GM18951 (cell line): ENCODE measurements at regions not wholly inside any gene's neighbourhood (a gene's known extent, or its start where the extent isn't known, plus 50 kb on each side); places are given as distances from the start of the nearest gene placed in this dataset.

Source experiments
- POLR2A ChIP-seq: IDR thresholded peaks from 4 replicates; pipeline ENCODE4 v1.6.1; 2011; ENCODE audit warnings: mild to moderate bottlenecking; ENCODE audit not compliant: insufficient read length, insufficient read depth; ENCODE audit errors: extremely low read depth
- in situ Hi-C: fragments of 300-500 bp; cut with MboI; formaldehyde crosslinking; loops from one replicate; pipeline ENCODE4 v1.12.0; 2022; ENCODE audit warnings: low sequenced_read_pairs, mixed read lengths, inconsistent platforms; ENCODE audit not compliant: unreplicated experiment

DNA sequence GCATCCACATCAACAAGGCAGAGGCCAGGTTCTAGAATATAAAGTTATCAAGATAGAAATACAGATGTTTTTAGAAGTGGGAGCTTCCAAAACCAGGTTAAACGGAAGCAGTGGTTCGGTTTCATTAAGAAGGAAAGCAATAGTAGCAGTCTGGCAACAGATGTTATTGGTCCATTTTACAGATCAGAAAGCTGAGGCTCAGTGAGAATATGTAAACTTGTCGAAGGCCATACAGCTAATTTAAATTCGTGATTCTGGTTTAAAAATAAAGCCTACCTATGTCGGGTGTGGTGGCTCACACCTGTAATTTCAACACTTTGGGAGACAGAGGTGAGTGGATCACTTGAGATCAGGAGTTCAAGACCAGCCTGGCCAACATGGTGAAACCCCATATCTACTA lies 160.6 kb downstream of the ARRDC3 start:
- no peak for TF ChIP-seq POLR2A
- in situ Hi-C loops: loop anchor here (10.0 kb wide), 1 partner anchor 162 kb away; the partner anchor contains the start of gene ARRDC3

DNA sequence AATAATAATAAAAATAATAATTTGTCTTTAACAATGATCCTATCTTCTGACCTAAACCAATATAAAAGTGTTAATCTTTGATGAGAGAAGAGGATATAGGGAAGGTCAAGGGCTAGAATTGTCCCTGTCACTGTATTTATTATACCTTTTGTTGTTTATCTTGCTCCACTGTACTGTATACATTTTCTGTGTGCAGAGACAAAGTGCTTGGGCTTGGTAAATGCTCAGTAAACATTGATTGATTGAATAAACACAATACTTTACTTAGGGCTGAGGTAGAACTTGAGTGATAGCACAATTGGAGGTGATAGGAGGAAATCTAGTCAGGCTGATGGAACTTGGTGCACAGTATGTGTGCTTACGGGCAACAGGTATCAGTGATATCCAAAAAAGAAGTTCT lies 161.2 kb downstream of the ARRDC3 start:
- TF ChIP-seq POLR2A: no peak
- in situ Hi-C loops: loop anchor here (10.0 kb wide), 1 partner anchor 163 kb away; the partner anchor contains the start of gene ARRDC3

DNA sequence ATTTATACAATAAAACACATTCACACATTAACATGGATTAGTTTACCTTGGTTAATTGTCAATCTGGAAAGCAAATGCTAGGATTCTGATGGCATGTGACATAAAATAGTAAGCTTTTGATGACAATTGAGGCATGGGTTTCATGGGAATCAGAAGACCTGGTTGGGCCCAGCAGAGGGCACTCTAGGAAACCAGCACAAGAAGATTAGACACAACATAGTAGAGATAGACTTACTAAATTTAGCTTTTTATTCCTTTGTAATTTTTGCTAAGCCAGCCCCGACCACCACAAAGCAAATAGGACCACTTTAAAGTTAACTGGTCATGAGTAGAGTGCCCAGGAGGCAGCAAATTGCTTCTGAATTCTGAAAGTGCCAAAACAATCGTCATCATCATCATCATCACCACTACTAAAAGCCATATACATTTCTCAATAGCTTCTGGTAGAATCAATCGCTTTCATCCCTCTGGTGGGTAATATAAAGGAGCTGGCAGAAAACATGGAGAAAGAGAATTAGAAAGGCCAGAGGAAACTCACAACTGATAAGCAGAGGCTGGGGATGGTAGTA lies 163.2 kb downstream of the ARRDC3 start:
- in situ Hi-C loops: loop anchor here (10.0 kb wide), 2 partner anchors 125 to 165 kb away; partner anchors contain the start of gene ARRDC3
- TF ChIP-seq POLR2A: no peak

DNA sequence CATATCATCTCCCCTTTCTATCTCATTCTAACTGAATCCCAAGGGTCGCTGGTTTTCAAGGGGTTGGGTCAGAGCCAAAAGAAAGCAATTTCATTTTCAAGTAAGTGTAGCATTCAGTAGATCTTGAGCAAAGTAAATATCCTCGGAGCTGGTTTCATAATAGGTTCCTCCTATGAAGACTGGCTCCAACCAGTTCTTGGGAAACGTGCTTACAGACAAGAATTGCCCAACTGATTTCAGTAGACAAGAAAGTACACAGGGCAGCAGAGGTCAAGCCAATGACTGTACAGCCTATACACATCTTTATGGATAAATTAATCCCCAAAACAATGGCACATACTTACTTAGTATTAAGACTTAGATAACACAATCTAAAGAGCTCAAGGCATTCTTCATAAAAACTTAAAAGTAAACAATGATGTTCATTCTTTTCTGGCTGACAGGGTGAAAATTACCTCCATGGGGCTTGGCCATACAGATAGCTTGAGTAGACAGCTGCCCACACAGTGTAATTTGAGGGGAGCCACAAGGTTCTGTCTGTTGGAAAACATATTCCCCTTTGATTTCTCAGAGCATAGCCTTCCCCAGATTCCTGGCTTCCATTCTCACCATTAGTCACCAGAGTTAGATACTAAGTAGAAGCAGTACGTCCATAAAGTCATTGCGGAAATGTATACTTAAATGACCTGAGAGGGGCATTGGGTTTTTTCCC lies 163.9 kb downstream of the ARRDC3 start:
- TF ChIP-seq POLR2A: no peak
- in situ Hi-C loops: loop anchor here (10.0 kb wide), 1 partner anchor 124 kb away; no protein-coding TSS in a partner anchor

DNA sequence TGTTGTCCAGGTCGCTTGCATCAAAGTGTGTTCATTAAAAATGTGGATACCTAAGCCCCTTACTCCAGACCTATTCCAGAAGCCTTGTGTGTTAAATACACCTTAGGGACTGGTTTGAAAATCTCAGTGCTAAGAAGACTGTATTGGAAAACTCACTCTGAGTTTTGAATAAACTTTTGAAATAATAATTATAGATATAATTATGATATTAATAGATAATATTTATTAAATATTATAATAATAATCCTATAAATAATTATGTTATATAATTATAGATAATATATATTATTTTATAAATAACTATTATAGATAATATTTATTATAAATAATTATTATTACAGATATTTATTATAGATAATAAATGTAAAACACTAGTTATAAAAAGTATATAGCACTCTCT lies 165.3 kb downstream of the ARRDC3 start:
- in situ Hi-C loops: loop anchor here (10.0 kb wide), 1 partner anchor 123 kb away; no protein-coding TSS in a partner anchor
- no peak for TF ChIP-seq POLR2A

DNA sequence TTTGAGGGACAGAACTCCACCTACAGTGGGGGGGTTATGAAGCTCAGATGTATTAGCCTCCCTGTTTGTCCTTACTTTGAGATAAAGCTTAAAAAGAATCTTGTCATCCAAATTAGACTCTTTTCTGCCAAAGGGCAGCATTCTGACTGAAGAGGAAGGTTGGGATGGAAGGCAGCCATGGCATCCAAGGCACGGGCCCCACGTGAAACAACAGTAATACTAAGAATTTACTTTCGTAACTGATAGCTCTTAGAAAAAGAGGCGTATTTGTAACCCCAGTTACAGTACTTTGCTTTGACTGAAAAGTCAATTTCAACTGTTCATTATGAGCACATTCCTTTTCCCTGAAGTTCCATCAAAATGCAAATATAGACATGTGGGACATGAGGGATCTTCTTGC lies 168.5 kb downstream of the ARRDC3 start:
- no peak for TF ChIP-seq POLR2A
- in situ Hi-C loops: loop anchor here (10.0 kb wide), 1 partner anchor 120 kb away; no protein-coding TSS in a partner anchor
